Fibroblast of mammary gland (primary cell): ENCODE measurements at regions not wholly inside any gene's neighbourhood (a gene's known extent, or its start where the extent isn't known, plus 50 kb on each side); places are given as distances from the start of the nearest gene placed in this dataset.

Experiments used
- DNase-seq: peaks from one replicate; pipeline ENCODE4 v3.0.0-alpha.2; 2010; ENCODE audit warnings: low read depth
- H3K4me3 ChIP-seq: 2 replicates; pipeline ENCODE4 v1.5.1; 2011; ENCODE audit warnings: low read depth, mild to moderate bottlenecking, low read length, moderate library complexity; ENCODE audit not compliant: control insufficient read depth
- TF ChIP-seq, protein P1 (sequence below): conservative IDR thresholded peaks from 2 replicates; pipeline ENCODE4 v1.5.1; 2011; ENCODE audit warnings: low read depth, low read length, inconsistent platforms; ENCODE audit not compliant: control insufficient read depth, insufficient read depth

DNA sequence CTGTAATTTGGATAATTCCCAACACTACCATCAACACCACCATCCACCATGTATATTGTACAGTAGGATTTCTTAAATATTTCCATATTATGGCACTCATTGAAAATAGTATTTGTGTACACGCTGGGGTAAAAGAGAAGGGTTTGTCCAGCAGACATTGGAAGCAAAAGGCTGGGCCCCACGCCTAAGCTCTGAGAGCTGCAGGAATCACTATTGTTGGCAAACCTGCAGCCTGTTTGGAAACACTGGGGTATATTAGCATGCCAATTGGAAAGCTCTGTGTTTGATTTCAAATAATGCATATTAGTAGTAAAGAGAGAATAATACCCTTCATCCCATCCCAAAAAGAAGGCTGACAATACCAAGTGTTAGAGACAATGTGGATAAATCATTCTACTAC lies 81.5 kb upstream of the DPYD start:
- no peak for DNase-seq
- TF ChIP-seq, protein P1, sequence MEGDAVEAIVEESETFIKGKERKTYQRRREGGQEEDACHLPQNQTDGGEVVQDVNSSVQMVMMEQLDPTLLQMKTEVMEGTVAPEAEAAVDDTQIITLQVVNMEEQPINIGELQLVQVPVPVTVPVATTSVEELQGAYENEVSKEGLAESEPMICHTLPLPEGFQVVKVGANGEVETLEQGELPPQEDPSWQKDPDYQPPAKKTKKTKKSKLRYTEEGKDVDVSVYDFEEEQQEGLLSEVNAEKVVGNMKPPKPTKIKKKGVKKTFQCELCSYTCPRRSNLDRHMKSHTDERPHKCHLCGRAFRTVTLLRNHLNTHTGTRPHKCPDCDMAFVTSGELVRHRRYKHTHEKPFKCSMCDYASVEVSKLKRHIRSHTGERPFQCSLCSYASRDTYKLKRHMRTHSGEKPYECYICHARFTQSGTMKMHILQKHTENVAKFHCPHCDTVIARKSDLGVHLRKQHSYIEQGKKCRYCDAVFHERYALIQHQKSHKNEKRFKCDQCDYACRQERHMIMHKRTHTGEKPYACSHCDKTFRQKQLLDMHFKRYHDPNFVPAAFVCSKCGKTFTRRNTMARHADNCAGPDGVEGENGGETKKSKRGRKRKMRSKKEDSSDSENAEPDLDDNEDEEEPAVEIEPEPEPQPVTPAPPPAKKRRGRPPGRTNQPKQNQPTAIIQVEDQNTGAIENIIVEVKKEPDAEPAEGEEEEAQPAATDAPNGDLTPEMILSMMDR, result no peak

DNA sequence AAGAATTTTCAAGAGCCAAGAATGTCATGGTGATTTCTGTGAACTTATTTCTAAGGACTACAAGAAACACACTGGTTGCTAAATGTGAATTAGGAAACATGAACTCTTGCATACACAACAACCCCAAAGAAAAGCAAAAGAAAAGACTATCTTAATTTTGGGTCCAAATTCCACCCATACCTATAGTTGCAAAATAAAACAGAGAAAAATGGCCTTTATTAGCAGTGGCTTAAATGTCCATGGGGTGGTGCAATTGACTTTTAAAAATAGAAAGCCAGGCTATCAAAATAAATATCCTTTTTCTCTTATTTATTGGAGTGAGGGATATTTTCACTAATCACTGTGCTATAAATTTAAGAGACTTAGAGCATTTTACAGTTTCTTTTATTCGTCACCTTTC lies 80.9 kb upstream of the DPYD start:
- TF ChIP-seq, protein P1, result peak; percentile 36
- peak; percentile 8 for DNase-seq

More for the DNA sequence above, 81.5 kb upstream of the DPYD start:
- no peak overlapping the region for H3K4me3 ChIP-seq

DNA sequence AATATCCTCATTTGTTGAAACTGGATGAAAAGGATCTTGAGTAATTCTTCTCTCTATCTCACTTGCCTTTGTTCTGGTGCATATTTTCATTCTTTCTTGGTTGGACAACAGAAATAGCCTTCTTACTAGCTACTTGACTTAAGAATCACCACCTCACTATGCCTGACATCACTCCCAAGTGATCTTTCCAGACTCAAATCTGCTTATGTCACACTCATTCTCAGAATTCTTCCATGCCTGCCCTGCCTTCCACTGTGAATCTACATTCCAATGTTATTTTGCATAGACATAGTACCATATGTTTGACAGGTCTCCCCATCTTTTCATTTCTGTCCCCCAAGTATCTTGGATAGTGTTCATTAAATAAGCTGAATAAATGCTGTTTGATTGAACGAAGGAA lies 78.5 kb upstream of the DPYD start:
- peak; percentile 43 for DNase-seq
- TF ChIP-seq, protein P1, result no peak
- H3K4me3 ChIP-seq, result no peak overlapping the region

More for the DNA sequence above, 80.9 kb upstream of the DPYD start:
- H3K4me3 ChIP-seq, result no peak overlapping the region

DNA sequence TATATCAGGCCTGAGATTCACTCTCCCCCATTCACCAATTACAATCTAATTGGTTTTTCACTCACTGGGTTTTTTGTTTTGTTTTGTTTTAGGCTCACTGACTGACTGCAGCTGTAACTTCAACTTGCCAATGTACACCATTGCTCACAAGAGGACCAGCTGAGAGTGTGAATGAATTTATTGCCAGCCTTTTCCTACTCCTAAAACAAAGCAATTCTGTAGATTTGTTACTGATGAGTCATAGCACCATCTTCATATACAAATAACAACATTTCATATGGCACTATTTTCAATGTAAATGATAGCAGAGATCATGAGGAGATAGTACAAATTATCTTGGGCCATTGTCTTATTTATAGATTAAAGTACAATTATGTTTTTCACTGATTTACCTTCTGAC lies 76.0 kb upstream of the DPYD start:
- no peak for DNase-seq
- TF ChIP-seq, protein P1, result no peak
- H3K4me3 ChIP-seq, result no peak overlapping the region

DNA sequence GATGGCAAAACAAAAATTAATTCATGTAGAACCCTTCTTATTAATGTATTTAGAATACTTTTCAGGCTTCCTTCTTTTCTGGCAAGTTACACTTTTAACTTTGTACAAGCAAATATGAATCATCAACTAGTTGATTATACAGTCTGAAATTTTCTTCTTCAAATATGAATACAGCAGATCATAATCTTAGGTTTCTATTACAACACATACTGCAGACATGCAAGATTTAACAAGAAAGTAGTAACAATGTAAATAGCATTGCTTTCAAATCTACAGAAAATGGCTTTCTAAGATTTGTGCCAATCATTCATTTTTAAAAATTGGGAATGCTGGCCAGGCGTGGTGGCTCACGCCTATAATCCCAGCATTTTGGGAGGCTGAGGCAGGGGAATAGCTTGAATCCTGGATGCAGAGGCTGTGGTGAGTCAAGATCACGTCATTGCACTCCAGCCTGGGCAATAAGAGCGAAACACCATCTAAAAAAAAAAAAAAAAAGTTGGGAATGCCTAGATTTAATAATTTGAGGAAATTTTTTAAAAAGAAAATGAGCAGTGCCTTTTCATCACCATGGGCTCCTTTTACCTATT lies 68.4 kb upstream of the DPYD start:
- H3K4me3 ChIP-seq, result no peak overlapping the region
- TF ChIP-seq, protein P1, result no peak
- peak; percentile 47 for DNase-seq

DNA sequence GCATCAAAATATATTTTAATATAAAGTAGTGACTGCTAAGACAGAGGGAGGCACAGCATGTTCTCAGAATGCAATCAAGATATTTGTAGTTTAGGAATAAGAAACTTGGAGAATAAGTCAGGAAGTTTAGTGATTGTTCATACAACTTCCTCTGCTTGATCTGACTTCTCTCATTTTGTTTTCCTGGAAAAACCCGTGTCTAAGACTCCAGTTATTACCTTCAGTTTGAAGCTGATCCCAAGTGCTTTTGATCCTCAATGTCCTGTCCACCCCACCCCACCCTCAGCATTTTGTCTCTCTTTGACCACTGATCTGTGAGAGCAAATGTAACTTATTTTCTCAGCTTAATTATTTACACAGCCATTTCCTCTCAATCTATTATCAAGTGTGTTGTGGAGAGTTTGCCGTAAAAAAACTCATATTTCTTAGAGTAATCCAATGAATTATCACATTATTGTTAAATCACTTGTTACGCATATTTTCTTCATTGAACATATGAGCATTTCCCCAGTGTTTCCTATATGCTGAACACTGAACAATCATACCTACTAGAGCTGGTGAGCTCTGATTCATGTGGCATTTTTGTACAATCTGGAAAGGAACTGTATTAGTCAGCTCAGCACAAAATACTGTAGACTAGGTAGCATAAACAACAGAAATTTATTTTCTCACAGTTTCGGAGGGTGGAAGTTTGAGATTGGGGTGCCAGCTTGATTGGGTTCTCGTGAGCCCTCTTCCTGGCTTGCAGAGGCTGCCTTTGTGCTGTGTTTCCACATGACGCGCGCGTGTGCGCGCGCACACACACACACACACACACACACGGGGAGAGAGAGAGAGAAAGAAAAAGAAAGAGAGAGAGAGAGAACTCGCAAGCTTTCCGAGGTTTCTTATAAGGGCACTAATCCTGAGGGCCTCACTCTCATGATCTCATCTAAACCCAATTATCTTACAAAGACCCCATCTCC lies 65.5 kb upstream of the DPYD start:
- TF ChIP-seq, protein P1, result no peak
- peak; percentile 4 for DNase-seq
- no peak overlapping the region for H3K4me3 ChIP-seq
